DOHH2 (cell line): ENCODE measurements at regions not wholly inside any gene's neighbourhood (a gene's known extent, or its start where the extent isn't known, plus 50 kb on each side); places are given as distances from the start of the nearest gene placed in this dataset.

Experiments
- H3F3A ChIP-seq: fragments of 200-600 bp; sonication (generic), shearing (Covaris generic); 2 replicates; pipeline ENCODE4 v1.6.0; 2016; ENCODE audit warnings: antibody characterized with exemption, mild to moderate bottlenecking; ENCODE audit not compliant: control insufficient read depth, insufficient read depth
- H3K27ac ChIP-seq: fragments of 200-600 bp; sonication (generic); 2 replicates; pipeline ENCODE4 v1.5.1; 2014; ENCODE audit warnings: low read depth, mild to moderate bottlenecking, low read length, moderate library complexity
- H3K27me3 ChIP-seq: fragments of 200-600 bp; sonication (generic); 2 replicates; pipeline ENCODE4 v1.6.1; 2014; ENCODE audit warnings: mild to moderate bottlenecking, low read length, mixed read lengths; ENCODE audit not compliant: control insufficient read depth
- H3K36me3 ChIP-seq: fragments of 200-600 bp; sonication (generic); 2 replicates; pipeline ENCODE4 v1.6.1; 2014; ENCODE audit warnings: mild to moderate bottlenecking, low read length, moderate library complexity, mixed read lengths; ENCODE audit not compliant: control insufficient read depth
- H3K4me1 ChIP-seq: fragments of 200-600 bp; sonication (generic); 2 replicates; pipeline ENCODE4 v1.6.1; 2014; ENCODE audit warnings: mild to moderate bottlenecking, low read length, mixed read lengths; ENCODE audit not compliant: control insufficient read depth
- H3K4me2 ChIP-seq: fragments of 200-600 bp; sonication (generic); 2 replicates; pipeline ENCODE4 v1.6.0; 2014; ENCODE audit warnings: mild to moderate bottlenecking, low read length, moderate library complexity
- H3K4me3 ChIP-seq: fragments of 200-600 bp; sonication (generic); 2 replicates; pipeline ENCODE4 v1.5.1; 2014; ENCODE audit warnings: mild to moderate bottlenecking, low read length, mixed read lengths
- H3K79me2 ChIP-seq: fragments of 200-600 bp; sonication (generic); 2 replicates; pipeline ENCODE4 v1.6.1; 2014; ENCODE audit warnings: mild to moderate bottlenecking, low read length, mixed read lengths; ENCODE audit not compliant: control insufficient read depth
- H3K9me2 ChIP-seq: fragments of 200-600 bp; sonication (generic); replicated peaks from 2 replicates; pipeline ENCODE4 v1.6.1; 2014; ENCODE audit warnings: mild to moderate bottlenecking, low read length, mixed read lengths; ENCODE audit not compliant: control insufficient read depth
- H3K9me3 ChIP-seq: fragments of 200-600 bp; sonication (generic); 2 replicates; pipeline ENCODE4 v1.6.1; 2014; ENCODE audit warnings: antibody characterized with exemption, low read length, mixed read lengths; ENCODE audit not compliant: control insufficient read depth, insufficient read depth
- H4K20me1 ChIP-seq: fragments of 200-600 bp; sonication (generic); 2 replicates; pipeline ENCODE4 v1.6.0; 2014; ENCODE audit warnings: low read depth, mild to moderate bottlenecking, antibody characterized with exemption, low read length, moderate library complexity; ENCODE audit not compliant: control insufficient read depth, insufficient read depth
- EZH2phosphoT487 ChIP-seq: fragments of 200-600 bp; sonication (generic); IDR thresholded peaks from 2 replicates; pipeline ENCODE4 v1.6.1; 2017; ENCODE audit warnings: borderline replicate concordance, mild to moderate bottlenecking, antibody characterized with exemption, low read length, moderate library complexity, mixed read lengths
- TF ChIP-seq, protein P1 (sequence below): fragments of 200-600 bp; sonication (generic); IDR thresholded peaks from one replicate; pipeline ENCODE4 v1.5.1; 2014; ENCODE audit warnings: antibody characterized with exemption, mild to moderate bottlenecking, low read depth, low read length; ENCODE audit not compliant: poor library complexity, severe bottlenecking

DNA sequence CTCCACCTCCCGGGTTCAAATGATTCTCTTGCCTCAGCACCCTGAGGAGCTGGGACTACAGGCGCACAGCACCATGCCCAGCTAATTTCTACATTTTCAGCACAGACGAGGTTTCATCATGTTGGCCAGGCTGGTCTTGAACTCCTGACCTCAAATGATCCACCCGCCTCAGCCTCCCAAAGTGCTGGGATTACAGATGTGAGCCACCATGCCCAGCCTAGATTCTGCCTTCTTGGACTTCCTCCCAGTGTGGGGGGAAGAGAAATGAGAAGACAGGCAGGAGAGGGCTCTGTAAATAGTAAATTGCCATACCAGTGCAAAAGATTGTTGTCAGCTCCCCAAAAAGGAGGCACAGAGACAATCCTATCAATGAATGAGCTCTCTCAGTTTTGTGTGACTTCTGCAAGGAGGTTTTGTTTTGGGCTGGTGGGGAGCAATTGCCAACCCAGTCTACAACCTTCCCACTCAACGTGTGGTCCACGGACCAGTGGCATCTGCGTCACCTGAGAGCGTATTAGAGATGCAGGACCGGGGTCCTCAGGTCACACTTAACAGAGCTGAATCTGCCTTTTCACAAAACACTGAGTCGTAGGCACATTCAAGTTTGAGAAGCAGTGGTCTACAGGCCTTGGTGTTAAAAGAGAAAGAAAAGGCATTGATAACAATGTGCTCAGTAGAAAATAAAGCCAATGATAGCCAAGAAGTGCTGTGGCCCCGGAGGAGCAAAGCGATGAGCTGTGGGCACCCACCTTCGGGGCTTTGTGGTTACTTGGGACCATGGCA lies 78.1 kb downstream of the MYCN start:
- Histone ChIP-seq H3K36me3 (no peaks in the 10 kb centered on the region), H3F3A (no peaks in the 10 kb centered on the region), H3K9me3 (no peaks in the 10 kb centered on the region), H4K20me1 (no peaks in the 10 kb centered on the region), H3K27ac (no peak overlapping the region), H3K79me2 (no peaks in the 10 kb centered on the region), H3K4me2 (no peak overlapping the region), H3K27me3 (no peaks in the 10 kb centered on the region), H3K9me2 (no peaks in the 10 kb centered on the region), H3K4me1 (no peaks in the 10 kb centered on the region), H3K4me3 (no peak overlapping the region)
- TF ChIP-seq, protein P1, sequence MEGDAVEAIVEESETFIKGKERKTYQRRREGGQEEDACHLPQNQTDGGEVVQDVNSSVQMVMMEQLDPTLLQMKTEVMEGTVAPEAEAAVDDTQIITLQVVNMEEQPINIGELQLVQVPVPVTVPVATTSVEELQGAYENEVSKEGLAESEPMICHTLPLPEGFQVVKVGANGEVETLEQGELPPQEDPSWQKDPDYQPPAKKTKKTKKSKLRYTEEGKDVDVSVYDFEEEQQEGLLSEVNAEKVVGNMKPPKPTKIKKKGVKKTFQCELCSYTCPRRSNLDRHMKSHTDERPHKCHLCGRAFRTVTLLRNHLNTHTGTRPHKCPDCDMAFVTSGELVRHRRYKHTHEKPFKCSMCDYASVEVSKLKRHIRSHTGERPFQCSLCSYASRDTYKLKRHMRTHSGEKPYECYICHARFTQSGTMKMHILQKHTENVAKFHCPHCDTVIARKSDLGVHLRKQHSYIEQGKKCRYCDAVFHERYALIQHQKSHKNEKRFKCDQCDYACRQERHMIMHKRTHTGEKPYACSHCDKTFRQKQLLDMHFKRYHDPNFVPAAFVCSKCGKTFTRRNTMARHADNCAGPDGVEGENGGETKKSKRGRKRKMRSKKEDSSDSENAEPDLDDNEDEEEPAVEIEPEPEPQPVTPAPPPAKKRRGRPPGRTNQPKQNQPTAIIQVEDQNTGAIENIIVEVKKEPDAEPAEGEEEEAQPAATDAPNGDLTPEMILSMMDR: no peak
- no peak for TF ChIP-seq EZH2phosphoT487

DNA sequence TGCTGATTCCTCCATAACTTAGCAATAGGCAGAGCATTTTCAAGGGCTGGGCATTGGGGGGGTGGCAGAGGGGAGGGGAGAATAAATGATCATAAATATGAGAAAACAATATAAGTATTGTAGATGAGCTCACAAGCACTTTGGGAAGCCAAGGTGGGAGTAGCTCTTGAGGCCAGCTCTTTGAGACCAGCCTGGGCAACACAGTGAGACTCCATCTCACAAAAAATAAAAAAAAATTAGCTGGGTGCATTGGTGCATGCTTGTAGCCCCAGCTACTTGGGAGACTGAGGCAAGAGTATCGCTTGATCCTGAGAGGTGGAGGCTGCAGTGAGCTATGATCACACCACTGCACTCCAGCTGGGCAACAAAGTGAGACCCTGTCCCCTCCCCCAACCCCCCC lies 75.9 kb downstream of the MYCN start:
- Histone ChIP-seq H4K20me1 (no peaks in the 10 kb centered on the region), H3F3A (no peaks in the 10 kb centered on the region), H3K27me3 (no peaks in the 10 kb centered on the region), H3K79me2 (no peaks in the 10 kb centered on the region), H3K9me3 (no peaks in the 10 kb centered on the region), H3K27ac (no peak overlapping the region), H3K4me2 (no peak overlapping the region), H3K4me1 (no peaks in the 10 kb centered on the region), H3K9me2 (no peaks in the 10 kb centered on the region), H3K4me3 (no peak overlapping the region), H3K36me3 (no peaks in the 10 kb centered on the region)
- no peak for TF ChIP-seq EZH2phosphoT487
- TF ChIP-seq, protein P1: no peak

DNA sequence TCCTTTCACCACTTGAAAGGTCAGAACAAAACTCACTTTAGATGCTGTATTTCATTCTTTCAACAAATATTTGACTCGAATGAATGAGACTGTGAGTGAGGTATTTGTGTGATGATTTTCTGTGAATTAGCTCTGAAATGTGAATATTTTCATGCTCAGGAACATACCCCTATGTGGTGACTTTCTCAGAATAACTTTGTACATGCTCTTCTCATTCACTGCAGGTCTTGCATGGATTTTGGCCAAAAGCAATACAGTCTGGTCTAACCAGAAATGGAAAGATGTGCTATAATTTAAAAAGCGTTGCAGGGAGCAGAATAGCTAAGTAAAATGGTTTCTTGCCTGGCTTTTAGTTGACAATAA lies 75.5 kb downstream of the MYCN start:
- H4K20me1 ChIP-seq: no peaks in the 10 kb centered on the region
- no peak overlapping the region for H3K27ac ChIP-seq
- TF ChIP-seq, protein P1: no peak
- TF ChIP-seq EZH2phosphoT487: no peak
- H3K79me2 ChIP-seq: no peaks in the 10 kb centered on the region
- no peaks in the 10 kb centered on the region for H3K36me3 ChIP-seq
- H3K4me2 ChIP-seq: no peak overlapping the region
- H3F3A ChIP-seq: no peaks in the 10 kb centered on the region
- H3K9me3 ChIP-seq: no peaks in the 10 kb centered on the region
- no peak overlapping the region for H3K4me3 ChIP-seq
- H3K9me2 ChIP-seq: no peaks in the 10 kb centered on the region
- no peaks in the 10 kb centered on the region for H3K27me3 ChIP-seq
- H3K4me1 ChIP-seq: no peaks in the 10 kb centered on the region
